ENCODE measurements at regions not wholly inside any gene's neighbourhood (a gene's known extent, or its start where the extent isn't known, plus 50 kb on each side); places are given as distances from the start of the nearest gene placed in this dataset.

GRCh38 chr9:7240569-7241311, 483.0 kb downstream of the KDM4C start:
- WGBS, 2 donors: 65 to 72% methylated on average over 5 of the region's 5 CpGs

DNA sequence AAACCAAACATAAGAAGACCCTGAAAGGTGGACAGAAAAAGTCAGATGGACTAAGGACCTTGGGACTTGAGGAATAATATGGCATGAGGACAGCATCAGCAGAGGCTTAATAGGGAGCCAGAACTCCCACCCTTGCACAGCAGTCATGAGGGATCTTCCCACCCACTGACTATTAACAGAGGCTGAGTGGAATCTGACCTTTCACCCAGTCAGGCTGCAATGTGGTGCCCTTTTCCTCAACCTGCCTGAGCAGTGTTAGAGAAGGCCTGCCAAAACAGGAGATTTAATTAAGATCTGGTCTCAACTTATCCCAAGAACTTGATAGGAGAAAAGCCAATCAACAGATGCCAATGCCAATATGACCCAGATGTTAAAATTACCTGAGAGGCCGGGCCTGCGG, 481.9 kb downstream of the KDM4C start:
- Histone ChIP-seq H3K4me3 (ENCODE audit: low read depth in 1 of 2, low read length in 2 of 2) (no peak overlapping the region), H3K36me3 (ENCODE audit: control insufficient read depth in 2 of 2, insufficient read depth in 2 of 2, low read length in 1 of 2) (no peaks in the 10 kb centered on the region), H3K27ac (ENCODE audit: low read depth in 2 of 2, low read length in 1 of 2) (no peak overlapping the region), H3K4me1 (ENCODE audit: control insufficient read depth in 2 of 2, insufficient read depth in 2 of 2, low read length in 1 of 2) (no peaks in the 10 kb centered on the region), H3K9me3 (ENCODE audit: control insufficient read depth in 2 of 2, insufficient read depth in 1 of 2, low read depth in 1 of 2, low read length in 1 of 2) (no peaks in the 10 kb centered on the region), H3K27me3 (ENCODE audit: control insufficient read depth in 1 of 2, insufficient read depth in 2 of 2, low read length in 2 of 2) (no peaks in the 10 kb centered on the region)
- 85 to 92% methylated on average over 2 of the region's 2 CpGs for WGBS, 2 donors

More at GRCh38 chr9:7240569-7241311, 483.0 kb downstream of the KDM4C start:
- Histone ChIP-seq H3K9me3 (ENCODE audit: control insufficient read depth in 2 of 2, insufficient read depth in 1 of 2, low read depth in 1 of 2, low read length in 1 of 2) (no peaks in the 10 kb centered on the region), H3K27ac (ENCODE audit: low read depth in 2 of 2, low read length in 1 of 2) (no peak overlapping the region), H3K4me1 (ENCODE audit: control insufficient read depth in 2 of 2, insufficient read depth in 2 of 2, low read length in 1 of 2) (no peaks in the 10 kb centered on the region), H3K27me3 (ENCODE audit: control insufficient read depth in 1 of 2, insufficient read depth in 2 of 2, low read length in 2 of 2) (no peaks in the 10 kb centered on the region), H3K36me3 (ENCODE audit: control insufficient read depth in 2 of 2, insufficient read depth in 2 of 2, low read length in 1 of 2) (no peaks in the 10 kb centered on the region), H3K4me3 (ENCODE audit: low read depth in 1 of 2, low read length in 2 of 2) (no peak overlapping the region)

- Histone ChIP-seq H3K4me3 (ENCODE audit: low read depth in 1 of 2, low read length in 2 of 2) (no peak overlapping the region), H3K9me3 (ENCODE audit: control insufficient read depth in 2 of 2, insufficient read depth in 1 of 2, low read depth in 1 of 2, low read length in 1 of 2) (no peaks in the 10 kb centered on the region), H3K4me1 (ENCODE audit: control insufficient read depth in 2 of 2, insufficient read depth in 2 of 2, low read length in 1 of 2) (no peaks in the 10 kb centered on the region), H3K27me3 (ENCODE audit: control insufficient read depth in 1 of 2, insufficient read depth in 2 of 2, low read length in 2 of 2) (no peaks in the 10 kb centered on the region), H3K27ac (ENCODE audit: low read depth in 2 of 2, low read length in 1 of 2) (no peak overlapping the region), H3K36me3 (ENCODE audit: control insufficient read depth in 2 of 2, insufficient read depth in 2 of 2, low read length in 1 of 2) (no peaks in the 10 kb centered on the region)
- WGBS, 2 donors: 58 to 67% methylated on average over 2 of the region's 2 CpGs
Measured at GRCh38 chr9:7238247-7238637, 480.5 kb downstream of the KDM4C start.

- Histone ChIP-seq H3K27ac (ENCODE audit: low read depth in 2 of 2, low read length in 1 of 2) (no peak overlapping the region), H3K27me3 (ENCODE audit: control insufficient read depth in 1 of 2, insufficient read depth in 2 of 2, low read length in 2 of 2) (no peaks in the 10 kb centered on the region), H3K4me3 (ENCODE audit: low read depth in 1 of 2, low read length in 2 of 2) (no peak overlapping the region), H3K4me1 (ENCODE audit: control insufficient read depth in 2 of 2, insufficient read depth in 2 of 2, low read length in 1 of 2) (no peaks in the 10 kb centered on the region), H3K36me3 (ENCODE audit: control insufficient read depth in 2 of 2, insufficient read depth in 2 of 2, low read length in 1 of 2) (no peaks in the 10 kb centered on the region), H3K9me3 (ENCODE audit: control insufficient read depth in 2 of 2, insufficient read depth in 1 of 2, low read depth in 1 of 2, low read length in 1 of 2) (no peaks in the 10 kb centered on the region)
- WGBS, 2 donors: 67 to 78% methylated on average over 1 of the region's 1 CpG
Measured at GRCh38 chr9:7237473-7238246, 479.9 kb downstream of the KDM4C start.

DNA sequence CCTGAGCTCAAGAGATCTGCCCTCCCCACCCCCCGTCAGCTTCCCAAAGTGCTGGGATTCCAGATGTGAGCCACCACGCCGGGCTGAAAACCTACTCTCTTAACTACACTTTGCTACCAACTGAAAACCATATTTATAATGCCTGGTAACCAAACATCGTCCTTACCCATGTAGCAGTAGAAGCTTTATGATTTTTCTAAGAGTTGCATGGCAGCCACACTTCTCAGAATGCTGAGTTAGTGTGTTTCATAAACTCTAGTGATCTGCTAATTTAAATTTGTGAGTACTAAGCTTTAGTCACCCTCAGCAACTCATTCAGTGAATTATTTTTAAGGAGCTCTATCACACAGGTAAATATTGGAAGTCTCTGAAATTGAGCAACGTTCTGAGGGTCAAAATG, 478.4 kb downstream of the KDM4C start:
- Histone ChIP-seq H3K27me3 (ENCODE audit: control insufficient read depth in 1 of 2, insufficient read depth in 2 of 2, low read length in 2 of 2) (no peaks in the 10 kb centered on the region), H3K4me1 (ENCODE audit: control insufficient read depth in 2 of 2, insufficient read depth in 2 of 2, low read length in 1 of 2) (no peaks in the 10 kb centered on the region), H3K27ac (ENCODE audit: low read depth in 2 of 2, low read length in 1 of 2) (no peak overlapping the region), H3K36me3 (ENCODE audit: control insufficient read depth in 2 of 2, insufficient read depth in 2 of 2, low read length in 1 of 2) (no peaks in the 10 kb centered on the region), H3K4me3 (ENCODE audit: low read depth in 1 of 2, low read length in 2 of 2) (no peak overlapping the region), H3K9me3 (ENCODE audit: control insufficient read depth in 2 of 2, insufficient read depth in 1 of 2, low read depth in 1 of 2, low read length in 1 of 2) (no peaks in the 10 kb centered on the region)
- WGBS, 2 donors: 71 to 82% methylated on average over 5 of the region's 5 CpGs

DNA sequence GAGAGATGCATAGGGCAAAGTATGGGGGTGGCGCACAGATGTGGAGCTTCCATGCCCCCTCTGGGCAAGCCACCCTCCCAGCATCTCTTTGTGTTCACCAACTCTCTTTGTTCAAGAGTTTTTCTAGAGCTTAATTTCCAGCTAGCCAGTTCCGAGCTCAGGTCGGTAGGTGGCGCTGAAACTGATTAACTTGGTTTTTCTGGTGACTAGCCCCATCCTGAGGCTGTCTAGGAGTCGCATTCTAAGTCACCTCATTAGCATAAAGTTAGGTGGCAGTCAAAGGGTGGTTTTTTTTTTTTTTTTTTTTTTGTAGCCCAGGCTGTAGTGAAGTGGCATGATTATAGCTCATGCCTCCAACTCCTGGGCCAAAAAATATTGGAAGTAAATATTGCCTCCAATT, 476.4 kb downstream of the KDM4C start:
- H3K4me1 ChIP-seq (ENCODE audit: control insufficient read depth in 2 of 2, insufficient read depth in 2 of 2, low read length in 1 of 2): no peaks in the 10 kb centered on the region
- H3K27ac ChIP-seq (ENCODE audit: low read depth in 2 of 2, low read length in 1 of 2): no peak overlapping the region
- no peaks in the 10 kb centered on the region for H3K27me3 ChIP-seq (ENCODE audit: control insufficient read depth in 1 of 2, insufficient read depth in 2 of 2, low read length in 2 of 2)
- no peak overlapping the region for H3K4me3 ChIP-seq (ENCODE audit: low read depth in 1 of 2, low read length in 2 of 2)
- H3K9me3 ChIP-seq (ENCODE audit: control insufficient read depth in 2 of 2, insufficient read depth in 1 of 2, low read depth in 1 of 2, low read length in 1 of 2): no peaks in the 10 kb centered on the region
- H3K36me3 ChIP-seq (ENCODE audit: control insufficient read depth in 2 of 2, insufficient read depth in 2 of 2, low read length in 1 of 2): no peaks in the 10 kb centered on the region
- 56 to 57% methylated on average over 5 of the region's 5 CpGs for WGBS, 2 donors

GRCh38 chr9:7229571-7229970, 471.8 kb downstream of the KDM4C start:
- Histone ChIP-seq H3K36me3 (ENCODE audit: control insufficient read depth in 2 of 2, insufficient read depth in 2 of 2, low read length in 1 of 2) (no peaks in the 10 kb centered on the region), H3K27ac (ENCODE audit: low read depth in 2 of 2, low read length in 1 of 2) (no peak overlapping the region), H3K4me1 (ENCODE audit: control insufficient read depth in 2 of 2, insufficient read depth in 2 of 2, low read length in 1 of 2) (no peaks in the 10 kb centered on the region), H3K9me3 (ENCODE audit: control insufficient read depth in 2 of 2, insufficient read depth in 1 of 2, low read depth in 1 of 2, low read length in 1 of 2) (no peaks in the 10 kb centered on the region), H3K4me3 (ENCODE audit: low read depth in 1 of 2, low read length in 2 of 2) (no peak overlapping the region), H3K27me3 (ENCODE audit: control insufficient read depth in 1 of 2, insufficient read depth in 2 of 2, low read length in 2 of 2) (peaks cover 0 to 2% of the 10 kb centered on the region in 2 donors)
- 90 to 93% methylated on average over 2 of the region's 2 CpGs for WGBS, 2 donors

- peaks cover 0 to 2% of the 10 kb centered on the region in 2 donors for H3K27me3 ChIP-seq (ENCODE audit: control insufficient read depth in 1 of 2, insufficient read depth in 2 of 2, low read length in 2 of 2)
- H3K36me3 ChIP-seq (ENCODE audit: control insufficient read depth in 2 of 2, insufficient read depth in 2 of 2, low read length in 1 of 2): no peaks in the 10 kb centered on the region
- H3K9me3 ChIP-seq (ENCODE audit: control insufficient read depth in 2 of 2, insufficient read depth in 1 of 2, low read depth in 1 of 2, low read length in 1 of 2): no peaks in the 10 kb centered on the region
- H3K4me1 ChIP-seq (ENCODE audit: control insufficient read depth in 2 of 2, insufficient read depth in 2 of 2, low read length in 1 of 2): no peaks in the 10 kb centered on the region
- 85 to 95% methylated on average over 4 of the region's 4 CpGs for WGBS, 2 donors
- H3K27ac ChIP-seq (ENCODE audit: low read depth in 2 of 2, low read length in 1 of 2): no peak overlapping the region
- H3K4me3 ChIP-seq (ENCODE audit: low read depth in 1 of 2, low read length in 2 of 2): no peak overlapping the region
Measured at GRCh38 chr9:7228726-7229125, 471.0 kb downstream of the KDM4C start.

DNA sequence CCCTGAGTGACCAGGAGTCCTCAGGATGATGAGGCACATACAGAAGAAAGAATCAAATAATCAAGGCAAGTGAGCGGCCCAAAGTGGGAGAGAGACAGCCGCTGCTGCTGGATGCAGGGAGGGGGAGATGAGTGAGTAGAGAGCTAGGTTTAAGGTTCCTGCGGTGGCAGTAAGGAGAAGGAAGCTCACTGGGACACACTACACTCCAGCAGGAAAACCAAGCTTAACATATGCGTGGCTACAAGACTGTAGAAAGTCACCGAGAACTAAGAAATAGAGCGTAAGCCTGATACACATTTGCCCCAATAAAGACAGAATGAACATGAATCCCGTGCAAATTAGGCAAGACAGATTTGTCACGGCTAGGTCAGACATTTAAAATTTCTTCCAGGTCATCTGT, 470.2 kb downstream of the KDM4C start:
- no peak overlapping the region for H3K4me3 ChIP-seq (ENCODE audit: low read depth in 1 of 2, low read length in 2 of 2)
- no peak overlapping the region for H3K27ac ChIP-seq (ENCODE audit: low read depth in 2 of 2, low read length in 1 of 2)
- peaks cover 0 to 2% of the 10 kb centered on the region in 2 donors for H3K27me3 ChIP-seq (ENCODE audit: control insufficient read depth in 1 of 2, insufficient read depth in 2 of 2, low read length in 2 of 2)
- no peaks in the 10 kb centered on the region for H3K4me1 ChIP-seq (ENCODE audit: control insufficient read depth in 2 of 2, insufficient read depth in 2 of 2, low read length in 1 of 2)
- no peaks in the 10 kb centered on the region for H3K9me3 ChIP-seq (ENCODE audit: control insufficient read depth in 2 of 2, insufficient read depth in 1 of 2, low read depth in 1 of 2, low read length in 1 of 2)
- no peaks in the 10 kb centered on the region for H3K36me3 ChIP-seq (ENCODE audit: control insufficient read depth in 2 of 2, insufficient read depth in 2 of 2, low read length in 1 of 2)
- WGBS, 2 donors: 78 to 85% methylated on average over 8 of the region's 8 CpGs
